ENCODE measurements at regions not wholly inside any gene's neighbourhood (a gene's known extent, or its start where the extent isn't known, plus 50 kb on each side); places are given as distances from the start of the nearest gene placed in this dataset.

DNA sequence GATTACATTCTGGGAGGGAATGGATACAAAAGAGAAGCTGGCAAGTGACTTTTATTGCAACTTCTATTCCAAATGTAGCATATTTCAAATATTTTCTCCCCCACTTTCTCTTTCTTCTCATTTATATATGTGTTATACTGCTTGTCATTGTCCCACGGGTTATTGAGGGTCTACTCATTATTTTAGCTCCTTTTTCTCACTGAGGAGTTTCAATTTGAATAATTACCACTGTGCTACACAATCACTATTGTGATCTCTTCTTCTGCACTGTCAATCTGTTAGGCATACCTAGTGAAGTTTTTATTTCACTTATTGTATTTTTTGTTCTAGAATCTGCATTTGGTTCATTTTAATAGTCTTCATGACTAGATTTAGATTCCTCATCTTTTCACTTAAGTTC, 339.7 kb downstream of the PTPRC start:
- TF ChIP-seq CTCF (IDR thresholded peaks at IDR 0.05) (no peak), REST (IDR thresholded peaks at IDR 0.05; ENCODE audit: insufficient read depth in 1 of 2, low read depth in 2 of 2, low read length in 1 of 2) (no peak), POLR2AphosphoS5 (IDR thresholded peaks at IDR 0.05; ENCODE audit: low read depth, low read length) (no peak), TCF7L2 (IDR thresholded peaks at IDR 0.05; ENCODE audit: low read depth, low read length) (no peak)
